GM18909 (cell line): ENCODE measurements at regions not wholly inside any gene's neighbourhood (a gene's known extent, or its start where the extent isn't known, plus 50 kb on each side); places are given as distances from the start of the nearest gene placed in this dataset.

Experiments
- ATAC-seq: cut with Tn5 transposase; IDR thresholded peaks from one replicate; pipeline ENCODE4 v1.9.1; 2021; ENCODE audit warnings: mild to moderate bottlenecking; ENCODE audit not compliant: unreplicated experiment, poor library complexity

- ATAC-seq, result no peak
These were observed 1095.0 kb upstream of the B3GALT2 start for GRCh38 chr1:194281376-194281775.

GRCh38 chr1:194280463-194280862 is 1094.0 kb upstream of the B3GALT2 start:
- ATAC-seq, result no peak

- ATAC-seq, result peak; percentile 86
These were observed 1093.6 kb upstream of the B3GALT2 start for GRCh38 chr1:194279975-194280374.

GRCh38 chr1:194277927-194278326 is 1091.5 kb upstream of the B3GALT2 start:
- peak; percentile 51 for ATAC-seq

- no peak for ATAC-seq
These were observed 1087.2 kb upstream of the B3GALT2 start for GRCh38 chr1:194273660-194274059.

- no peak for ATAC-seq
These were observed 1082.4 kb upstream of the B3GALT2 start for GRCh38 chr1:194268839-194269238.

- ATAC-seq, result no peak
These were observed 1080.6 kb upstream of the B3GALT2 start for GRCh38 chr1:194267021-194267420.

- no peak for ATAC-seq
These were observed 1069.6 kb upstream of the B3GALT2 start for GRCh38 chr1:194256010-194256409.

- no peak for ATAC-seq
These were observed 1065.8 kb upstream of the B3GALT2 start for GRCh38 chr1:194252199-194252598.

- ATAC-seq, result no peak
These were observed 1054.8 kb upstream of the B3GALT2 start for GRCh38 chr1:194241215-194241614.

GRCh38 chr1:194233069-194233468 is 1046.7 kb upstream of the B3GALT2 start:
- no peak for ATAC-seq

- ATAC-seq, result no peak
These were observed 1044.1 kb upstream of the B3GALT2 start for GRCh38 chr1:194230351-194231144.

GRCh38 chr1:194228427-194228826 is 1042.0 kb upstream of the B3GALT2 start:
- no peak for ATAC-seq

GRCh38 chr1:194227161-194227560 is 1040.7 kb upstream of the B3GALT2 start:
- ATAC-seq, result no peak

- peak; percentile 99 for ATAC-seq
These were observed 1039.4 kb upstream of the B3GALT2 start for GRCh38 chr1:194225821-194226220.

GRCh38 chr1:194223596-194223995 is 1037.2 kb upstream of the B3GALT2 start:
- ATAC-seq, result no peak

GRCh38 chr1:194215448-194215847 is 1029.0 kb upstream of the B3GALT2 start:
- ATAC-seq, result no peak

GRCh38 chr1:194214735-194215134 is 1028.3 kb upstream of the B3GALT2 start:
- ATAC-seq, result no peak

- no peak for ATAC-seq
These were observed 1023.5 kb upstream of the B3GALT2 start for GRCh38 chr1:194209920-194210319.

GRCh38 chr1:194208674-194209073 is 1022.3 kb upstream of the B3GALT2 start:
- ATAC-seq, result no peak

- ATAC-seq, result no peak
These were observed 1010.1 kb upstream of the B3GALT2 start for GRCh38 chr1:194196562-194196961.

- no peak for ATAC-seq
These were observed 1008.3 kb upstream of the B3GALT2 start for GRCh38 chr1:194194724-194195123.
